HG03139 (cell line): ENCODE measurements at regions not wholly inside any gene's neighbourhood (a gene's known extent, or its start where the extent isn't known, plus 50 kb on each side); places are given as distances from the start of the nearest gene placed in this dataset.

ENCODE experiments used
- ATAC-seq: cut with Tn5 transposase; IDR thresholded peaks from one replicate; pipeline ENCODE4 v1.9.1; 2021; ENCODE audit not compliant: unreplicated experiment

DNA sequence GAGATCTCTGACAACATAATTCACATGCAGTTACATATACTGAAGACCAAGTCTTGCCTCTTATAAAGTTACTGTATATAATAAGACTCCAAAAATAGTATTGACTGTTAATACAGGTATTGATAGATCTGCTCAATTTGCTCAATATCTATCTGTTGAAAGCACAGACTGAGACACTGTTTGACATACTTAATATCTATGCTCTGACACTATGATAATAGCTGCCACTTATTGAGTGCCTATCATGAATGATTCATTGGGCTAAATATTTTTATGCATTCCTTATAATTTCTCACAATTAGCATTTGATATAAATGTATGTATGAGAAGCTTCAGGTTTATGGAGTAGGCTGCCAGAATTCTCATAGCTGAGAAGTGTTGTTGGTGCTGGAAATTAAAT, 1600.9 kb upstream of the IGFBP7 start:
- ATAC-seq: no peak

DNA sequence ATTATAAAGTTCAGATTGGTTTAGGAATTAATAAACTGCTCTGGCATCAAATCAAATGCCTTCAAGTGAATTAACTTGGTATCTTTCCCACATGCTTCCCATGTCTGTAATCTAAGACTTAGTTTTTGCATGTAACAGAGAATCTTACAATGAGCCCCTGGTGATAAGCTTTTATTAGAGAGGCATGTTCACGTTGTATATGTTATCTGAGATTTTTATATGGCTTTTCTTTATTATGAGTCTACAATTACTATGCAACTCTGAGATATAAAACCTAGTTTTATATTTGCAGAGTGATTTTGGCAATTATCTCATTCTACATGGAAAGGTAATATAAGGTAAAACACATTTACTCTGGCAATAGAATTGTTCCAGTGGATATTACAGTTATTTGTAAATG, 1578.4 kb upstream of the IGFBP7 start:
- no peak for ATAC-seq

DNA sequence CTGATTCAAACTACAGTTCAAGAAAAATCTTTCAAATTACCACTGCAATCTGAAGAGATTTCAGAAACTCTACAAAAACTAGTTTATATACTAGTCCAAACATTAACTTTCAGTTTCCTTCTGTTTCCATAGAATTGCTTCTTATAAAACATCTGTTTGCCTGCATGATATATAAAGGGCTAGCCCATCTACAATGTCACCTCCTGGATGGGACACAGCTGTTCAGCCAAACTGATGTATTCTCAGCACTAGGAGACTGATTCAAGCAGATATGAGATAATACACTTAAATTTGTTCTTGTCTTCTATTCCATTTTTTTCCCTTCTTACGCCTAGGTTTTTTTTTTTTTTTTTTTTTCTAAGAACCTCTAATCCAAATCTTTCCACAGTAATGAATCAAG, 1569.7 kb upstream of the IGFBP7 start:
- no peak for ATAC-seq

DNA sequence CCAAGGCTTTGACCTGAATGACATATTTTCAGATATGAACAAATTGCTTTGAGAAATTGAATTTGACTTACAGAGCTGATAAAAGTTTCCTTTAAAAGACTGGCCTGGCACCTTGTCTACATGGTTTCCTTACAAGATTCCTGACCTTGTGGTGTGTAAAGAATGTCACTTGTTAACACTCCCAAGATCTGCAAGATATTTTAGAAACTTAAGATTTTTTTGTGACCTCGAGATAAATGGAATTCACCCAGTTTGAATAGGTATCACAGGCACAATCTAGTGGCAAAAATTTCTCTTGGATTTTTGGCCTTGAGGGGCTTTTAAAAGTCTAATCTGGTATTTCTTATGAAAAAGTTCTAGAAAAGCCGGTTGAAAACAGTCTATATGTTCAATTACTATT, 1568.9 kb upstream of the IGFBP7 start:
- no peak for ATAC-seq

DNA sequence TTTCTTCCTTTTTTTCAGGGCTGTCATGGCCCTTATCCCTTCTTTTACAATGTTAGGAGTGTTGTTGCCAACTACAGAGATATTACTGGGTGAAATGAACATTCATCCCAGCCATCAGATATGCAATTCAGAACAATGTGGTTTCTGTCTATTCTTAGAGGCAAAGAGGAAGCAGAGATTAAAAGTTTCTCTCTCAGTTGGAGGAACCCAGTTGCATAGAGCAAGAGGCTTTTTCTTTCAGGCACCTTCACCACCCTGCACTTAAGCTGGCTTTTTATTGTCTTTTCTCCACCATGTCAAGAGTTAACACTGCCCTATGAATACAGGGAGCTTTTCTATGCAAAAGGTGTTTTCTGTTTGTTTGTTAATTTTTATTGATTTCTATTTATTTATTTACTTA, 1559.6 kb upstream of the IGFBP7 start:
- ATAC-seq: no peak

DNA sequence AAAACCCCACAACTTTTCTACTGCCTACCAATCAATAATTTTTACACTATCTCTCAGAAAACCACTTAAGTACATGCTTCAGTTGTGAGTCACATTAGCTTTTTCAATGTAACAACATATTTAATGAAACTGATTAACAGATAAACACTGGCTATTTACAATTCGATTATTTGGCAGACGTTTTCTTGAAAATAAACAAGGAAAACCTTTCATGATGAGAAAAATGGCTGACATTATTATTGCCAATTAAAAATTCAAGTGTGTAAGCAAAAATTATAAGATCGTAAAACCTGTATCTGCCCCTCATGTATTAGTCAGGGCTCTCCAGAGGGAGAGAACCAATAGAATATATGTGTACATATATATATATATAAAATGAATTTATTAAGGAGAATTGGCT, 1555.5 kb upstream of the IGFBP7 start:
- no peak for ATAC-seq

DNA sequence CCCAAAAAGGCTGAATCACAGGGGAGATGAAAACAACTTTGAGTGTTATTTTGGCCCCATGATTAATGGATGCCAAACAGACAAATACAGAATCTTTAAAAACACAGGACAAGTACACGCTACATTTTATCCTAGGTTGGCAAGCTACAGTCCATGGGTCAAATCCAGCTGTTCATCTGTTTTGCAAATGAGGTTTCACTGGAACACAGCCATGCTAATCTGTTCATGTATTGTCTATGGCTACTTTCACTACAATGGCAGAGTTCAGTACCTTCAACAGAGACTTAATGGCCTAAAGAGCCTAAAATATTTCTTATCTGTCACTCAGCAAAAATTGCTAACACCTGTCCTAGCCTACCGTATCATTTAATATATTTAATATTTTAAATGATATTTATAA, 1548.5 kb upstream of the IGFBP7 start:
- no peak for ATAC-seq

DNA sequence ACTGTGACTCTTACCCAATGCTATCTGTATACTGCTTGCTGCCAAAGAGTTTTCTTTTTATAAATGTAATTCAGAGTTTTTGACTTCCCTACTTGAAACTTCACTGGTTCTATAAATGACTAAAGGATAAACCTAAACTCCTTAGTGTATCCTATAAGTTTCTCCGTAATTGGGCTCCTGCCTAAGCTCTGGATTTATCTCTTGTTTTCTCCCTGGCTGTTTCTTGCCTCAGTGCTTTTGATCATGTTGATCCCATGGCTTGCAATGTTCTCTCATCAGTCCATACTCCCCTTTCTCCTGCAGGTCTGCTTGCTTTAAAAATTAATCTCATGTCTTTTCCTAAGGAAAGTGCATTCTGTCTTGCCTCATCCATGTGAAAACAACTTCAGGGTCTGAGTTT, 1543.1 kb upstream of the IGFBP7 start:
- ATAC-seq: no peak

DNA sequence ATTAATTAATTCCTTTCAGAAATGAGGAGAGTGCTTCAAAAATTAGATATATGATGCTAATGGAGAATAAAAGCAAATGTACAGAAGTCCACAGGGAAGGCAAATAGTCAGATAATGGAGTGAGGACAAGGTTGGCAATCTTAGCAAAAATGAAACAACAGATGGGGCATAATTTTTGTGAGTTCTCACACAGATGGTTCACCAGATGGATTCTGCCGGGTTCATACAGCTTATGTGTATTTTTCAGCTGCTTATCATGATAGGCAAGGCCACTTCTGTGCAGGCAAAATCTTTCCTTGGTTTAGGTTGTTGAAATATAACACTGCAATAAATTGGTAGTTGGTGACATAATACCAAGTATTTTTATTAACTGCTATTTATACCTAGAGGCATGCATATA, 1539.0 kb upstream of the IGFBP7 start:
- ATAC-seq: no peak

DNA sequence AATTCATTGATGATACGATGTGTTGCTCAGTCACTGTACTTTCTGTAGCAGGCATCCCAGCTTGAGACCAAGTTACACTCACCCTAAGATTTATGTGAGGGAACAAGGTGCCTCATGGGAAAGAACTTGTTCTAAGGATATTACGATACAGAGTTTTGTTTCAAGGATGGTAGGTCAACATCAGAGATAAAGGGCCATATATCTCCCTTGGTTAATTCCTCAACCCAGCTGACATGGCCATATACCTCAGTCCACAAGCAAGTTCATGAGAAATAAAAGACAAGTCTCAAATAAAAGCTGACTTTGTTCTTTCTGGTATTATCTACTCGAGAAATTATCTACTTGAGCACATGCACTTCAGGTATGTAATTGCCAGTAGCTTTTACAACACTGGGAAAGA, 1535.9 kb upstream of the IGFBP7 start:
- ATAC-seq: no peak

DNA sequence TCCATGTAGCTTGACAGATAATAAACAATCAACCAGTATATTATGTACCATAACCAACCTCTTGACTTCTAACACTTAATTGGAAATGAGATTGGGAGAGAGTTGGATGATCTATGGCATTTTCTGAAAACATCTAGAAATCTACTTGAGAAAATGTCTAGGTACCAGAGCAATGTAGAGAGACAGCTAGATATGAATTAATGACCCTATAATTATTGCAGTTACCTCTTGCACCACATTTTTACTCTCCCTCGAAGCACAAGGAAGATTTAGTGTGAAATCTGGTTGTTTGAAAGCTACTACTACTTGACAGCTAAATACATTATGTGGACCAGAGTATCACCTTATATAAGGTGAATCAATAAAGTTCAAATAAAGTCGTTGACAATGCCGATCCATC, 1534.4 kb upstream of the IGFBP7 start:
- ATAC-seq: no peak

DNA sequence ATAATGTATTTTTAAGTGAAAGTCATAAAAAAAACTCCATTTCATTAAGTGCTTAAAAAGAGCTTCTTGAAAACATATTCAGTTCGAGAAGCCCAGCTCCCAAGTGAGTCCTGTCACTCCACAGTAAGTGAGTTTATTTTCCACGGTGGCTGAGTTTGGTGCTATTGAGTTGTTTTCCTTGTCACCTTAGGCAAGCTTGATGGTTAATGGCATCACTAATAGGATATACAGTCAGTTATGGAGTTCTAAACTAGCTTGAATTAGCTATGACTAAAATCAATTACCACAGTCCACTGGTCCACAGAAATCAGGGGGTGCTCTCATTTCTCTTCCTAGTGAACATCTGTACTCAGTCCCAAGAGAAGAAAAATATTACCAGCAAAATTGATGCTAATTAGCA, 1526.2 kb upstream of the IGFBP7 start:
- ATAC-seq: no peak

DNA sequence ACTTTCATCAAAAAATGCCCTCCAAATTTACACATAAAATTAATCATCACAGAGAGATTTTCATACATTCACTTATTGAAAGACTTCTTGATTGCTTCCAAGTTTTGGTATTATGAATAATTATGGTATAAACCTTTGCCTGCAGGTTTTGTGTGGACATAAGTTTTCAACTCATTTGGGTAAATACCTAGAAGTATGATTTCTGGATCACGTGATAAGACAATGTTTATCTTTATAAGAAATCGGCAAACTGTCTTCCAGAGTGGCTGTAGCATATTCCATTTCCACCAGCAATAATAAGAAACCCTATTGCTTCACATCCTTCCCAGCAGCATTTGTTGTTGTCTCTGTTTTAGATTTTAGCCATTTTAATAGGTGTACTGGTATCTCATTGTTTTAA, 1507.0 kb upstream of the IGFBP7 start:
- ATAC-seq: no peak

DNA sequence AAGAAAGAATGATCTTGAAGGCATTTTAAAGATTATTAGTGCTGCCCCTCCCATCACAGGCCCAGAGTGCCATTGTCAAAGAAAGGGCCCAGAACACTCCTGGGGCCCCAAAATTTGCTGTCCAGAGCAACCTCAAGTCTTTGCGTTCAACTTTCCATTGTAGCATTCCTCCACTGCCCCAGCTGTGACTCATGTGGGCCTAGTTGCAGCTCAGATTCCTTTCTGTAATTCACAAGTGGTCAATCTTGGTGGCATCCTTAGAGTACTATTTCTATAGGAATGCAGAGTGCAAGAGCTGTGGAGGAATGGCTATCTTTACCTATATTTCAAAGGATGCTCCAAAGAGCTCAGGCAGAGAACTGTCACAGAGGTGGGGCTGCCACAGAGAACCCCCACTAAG, 1500.8 kb upstream of the IGFBP7 start:
- no peak for ATAC-seq

DNA sequence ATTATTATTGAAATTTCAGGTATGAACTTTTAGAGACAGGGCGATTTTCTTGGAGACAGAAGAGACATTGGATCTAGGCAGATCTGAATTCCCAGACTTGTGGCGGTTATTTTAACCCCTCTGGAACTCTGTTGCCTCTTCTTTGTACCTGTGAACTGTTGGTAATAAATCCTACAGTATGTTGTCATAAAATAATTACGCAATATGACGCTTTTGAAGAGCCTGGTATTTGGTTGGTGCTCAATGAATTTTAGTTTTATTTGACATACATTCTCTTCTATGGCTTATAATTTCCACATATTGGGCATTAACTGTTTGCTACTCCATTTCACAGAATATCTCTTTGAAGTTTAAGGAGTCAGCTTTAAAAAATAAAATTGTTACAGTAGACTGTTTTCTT, 1496.1 kb upstream of the IGFBP7 start:
- ATAC-seq: no peak

DNA sequence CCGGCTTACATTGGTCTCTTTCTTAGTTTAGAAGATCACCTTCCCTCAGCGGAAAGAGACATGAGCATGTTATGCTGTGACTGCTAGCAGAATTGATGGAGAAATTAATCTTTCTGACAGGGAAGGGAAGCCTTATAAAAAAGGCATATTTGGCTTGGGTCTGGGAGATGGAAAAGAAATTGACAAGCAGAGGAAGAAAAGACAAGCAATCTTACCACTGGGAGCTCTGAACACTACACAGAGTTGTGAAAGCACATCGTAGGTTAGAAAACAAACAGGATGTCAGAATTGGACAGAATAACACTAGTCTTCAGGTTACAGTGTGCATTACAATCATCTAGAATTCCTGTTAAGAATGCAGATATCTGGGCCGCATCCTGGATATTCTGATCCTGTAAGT, 1493.8 kb upstream of the IGFBP7 start:
- ATAC-seq: no peak

DNA sequence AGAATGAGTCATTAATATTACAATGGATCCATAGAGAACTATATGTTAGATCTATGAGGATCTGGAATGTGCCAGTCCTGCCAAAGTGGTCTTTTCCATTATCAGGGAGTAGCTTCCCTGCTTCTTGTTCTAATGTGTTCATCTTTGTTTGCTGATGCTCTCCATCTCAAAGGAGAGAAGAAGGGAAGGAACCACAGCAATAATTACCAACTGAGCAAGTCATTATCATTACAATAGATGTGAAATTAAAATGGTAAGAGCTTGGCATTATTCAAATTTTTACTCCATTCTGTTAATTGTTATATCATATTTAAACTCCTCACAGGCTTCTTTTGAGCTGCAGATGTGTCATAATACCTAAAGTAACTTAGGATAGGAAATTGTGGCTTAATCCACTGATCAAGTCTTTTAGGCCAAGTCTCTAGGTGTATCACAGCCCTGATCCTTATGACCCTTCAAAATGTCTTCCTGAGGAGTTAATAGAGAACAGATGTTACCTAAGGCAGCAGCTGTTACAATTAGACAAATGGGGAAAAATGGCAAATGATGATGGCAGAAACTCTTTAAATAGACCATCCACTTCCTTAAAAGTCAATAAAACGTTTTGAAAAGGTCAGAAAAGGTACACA, 1492.7 kb upstream of the IGFBP7 start:
- no peak for ATAC-seq

DNA sequence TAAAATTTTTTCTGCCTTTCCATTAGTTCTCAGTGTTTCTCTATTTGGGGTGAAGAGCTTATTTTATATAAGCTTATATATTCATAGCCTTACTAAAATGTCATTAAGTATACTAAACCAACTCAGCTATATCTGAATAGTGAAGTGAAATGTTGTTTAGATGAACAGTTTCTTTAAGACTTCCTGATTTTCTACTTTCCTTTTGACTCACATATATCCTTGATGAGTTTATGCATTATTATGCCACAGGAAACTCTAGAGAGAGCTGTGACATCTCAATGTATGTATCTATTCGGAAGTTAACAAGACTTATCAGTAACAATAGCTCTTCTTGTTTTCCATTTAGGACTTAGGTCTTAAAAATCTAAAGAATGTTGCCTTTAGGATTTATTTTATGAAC, 1491.8 kb upstream of the IGFBP7 start:
- ATAC-seq: no peak

DNA sequence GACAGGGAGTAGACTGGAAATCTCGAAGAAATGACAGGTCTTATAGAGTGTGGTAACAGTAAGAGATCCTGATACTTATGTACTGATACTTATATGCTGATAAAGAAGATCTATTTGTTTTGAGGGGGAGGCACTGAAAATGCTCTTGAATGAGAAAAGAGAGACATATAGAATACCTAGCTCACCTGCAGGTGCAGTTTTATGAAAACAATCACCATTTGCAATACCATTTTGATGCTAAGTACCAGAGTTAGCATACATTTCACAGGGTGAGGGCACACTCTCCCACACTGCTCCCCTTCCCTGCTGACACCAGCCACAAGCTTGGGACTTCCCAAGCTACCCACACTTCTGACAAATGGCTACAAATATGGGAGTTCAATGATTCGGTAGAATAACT, 1490.1 kb upstream of the IGFBP7 start:
- no peak for ATAC-seq

DNA sequence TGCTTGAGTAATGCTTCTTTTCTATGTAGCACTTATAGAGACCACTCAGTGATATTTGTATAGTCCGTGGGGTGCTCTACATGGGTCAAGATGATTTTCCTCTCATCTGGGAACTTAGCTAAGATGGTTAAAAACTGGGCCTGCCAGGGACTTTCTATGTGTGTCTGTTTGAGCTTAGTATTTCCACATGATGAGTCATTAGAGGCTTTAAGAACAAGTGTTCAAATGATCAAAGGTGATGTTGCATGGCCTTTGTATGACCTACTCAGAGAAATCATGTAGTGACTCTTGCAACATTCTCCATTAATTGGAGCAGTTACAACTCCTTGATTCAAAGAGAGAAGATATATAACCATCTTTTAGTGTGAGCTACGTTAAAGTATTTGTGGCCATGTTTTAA, 1480.5 kb upstream of the IGFBP7 start:
- no peak for ATAC-seq

DNA sequence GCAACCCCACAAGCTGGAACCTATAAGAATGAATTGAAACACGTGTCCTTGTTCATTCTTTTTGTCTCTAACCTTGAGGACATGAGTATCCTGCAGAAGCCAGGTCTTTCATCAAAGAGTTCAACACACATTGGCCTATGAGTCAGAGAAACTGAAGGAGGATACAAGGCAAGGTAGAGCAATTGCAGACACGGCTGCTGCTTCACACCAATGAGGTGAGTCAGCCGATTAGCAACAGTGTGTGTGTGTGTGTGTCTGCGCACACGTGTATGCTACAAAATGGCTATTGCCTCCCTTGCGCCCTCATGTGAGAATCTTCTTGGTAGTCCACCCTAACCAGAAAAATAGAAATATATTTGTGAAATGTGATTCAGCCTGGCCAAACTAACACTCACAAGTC, 1477.7 kb upstream of the IGFBP7 start:
- ATAC-seq: no peak

DNA sequence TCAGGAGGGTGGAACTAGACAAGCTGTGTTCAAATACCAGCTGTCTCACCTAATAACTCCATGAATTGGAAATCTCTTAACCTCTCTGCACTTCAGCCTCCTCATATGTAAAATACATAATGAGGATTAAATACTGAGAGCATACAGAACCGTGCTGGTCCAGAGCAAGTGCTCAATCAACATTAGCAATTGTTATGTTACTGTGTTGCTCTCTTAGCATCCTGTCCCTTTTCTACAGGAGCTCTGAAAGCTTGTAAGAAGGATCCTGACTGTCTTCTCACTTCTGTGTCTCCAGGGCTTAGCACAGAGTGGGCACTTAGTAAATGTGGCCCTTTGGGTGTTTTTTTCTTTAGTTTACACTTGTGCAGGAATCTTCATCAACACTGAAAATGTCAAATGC, 1456.1 kb upstream of the IGFBP7 start:
- ATAC-seq: no peak

DNA sequence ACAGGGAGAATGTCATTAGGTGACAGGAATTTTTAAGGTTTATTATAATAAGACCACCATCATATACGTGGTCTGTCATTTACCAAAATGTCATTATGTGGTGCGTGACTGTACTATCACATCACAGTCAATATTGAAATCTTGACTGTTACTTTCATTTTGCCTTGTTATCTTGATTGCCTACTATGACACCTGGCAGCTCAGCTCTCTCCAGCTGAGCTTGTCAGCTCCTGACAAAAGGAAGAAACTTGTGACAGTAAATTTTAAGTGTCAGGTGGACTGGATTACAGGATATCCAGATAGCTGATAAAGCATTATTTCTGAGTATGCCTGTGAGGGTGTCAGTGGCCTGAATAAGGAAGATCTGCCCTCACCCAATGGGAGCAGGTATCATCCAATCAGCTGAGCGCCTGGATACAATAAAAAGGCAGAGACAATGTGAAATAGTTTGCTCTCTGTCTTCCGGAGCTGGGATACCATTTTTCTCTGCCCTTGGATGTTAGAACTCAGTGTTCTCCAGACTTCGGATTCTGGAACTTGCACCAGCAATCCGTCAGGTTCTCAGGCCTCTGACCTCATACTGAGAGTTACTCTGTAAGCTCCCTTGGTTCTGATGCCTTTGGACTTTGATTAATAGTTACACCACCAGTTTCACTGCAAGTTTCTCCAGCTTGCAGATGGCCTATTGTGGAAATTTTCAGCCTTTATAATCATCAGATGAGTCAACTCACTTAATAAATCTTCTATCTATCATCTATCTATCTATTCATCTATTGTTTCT, 1454.7 kb upstream of the IGFBP7 start:
- ATAC-seq: no peak
